ENCODE measurements at regions not wholly inside any gene's neighbourhood (a gene's known extent, or its start where the extent isn't known, plus 50 kb on each side); places are given as distances from the start of the nearest gene placed in this dataset.

DNA sequence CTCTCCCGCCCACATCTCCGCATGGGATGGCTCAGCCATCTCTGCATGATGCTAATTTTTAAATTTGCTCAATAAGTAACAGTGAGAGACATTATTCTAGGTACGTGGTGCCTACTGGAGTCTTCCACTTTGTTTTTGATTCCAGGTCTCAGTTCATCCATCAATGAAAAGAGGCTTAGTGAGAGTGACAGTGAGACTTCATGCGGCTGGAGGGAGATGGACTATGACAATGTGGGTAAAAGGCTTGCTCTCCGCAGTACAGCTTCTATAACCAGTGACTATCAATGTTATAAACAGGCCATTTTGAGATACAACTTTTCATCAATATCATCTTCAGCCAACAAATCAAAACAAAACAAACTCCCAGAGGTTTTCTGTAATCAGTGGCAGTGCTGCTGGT lies 563.4 kb upstream of the MKI67 start:
- FAIRE-seq = no peak

DNA sequence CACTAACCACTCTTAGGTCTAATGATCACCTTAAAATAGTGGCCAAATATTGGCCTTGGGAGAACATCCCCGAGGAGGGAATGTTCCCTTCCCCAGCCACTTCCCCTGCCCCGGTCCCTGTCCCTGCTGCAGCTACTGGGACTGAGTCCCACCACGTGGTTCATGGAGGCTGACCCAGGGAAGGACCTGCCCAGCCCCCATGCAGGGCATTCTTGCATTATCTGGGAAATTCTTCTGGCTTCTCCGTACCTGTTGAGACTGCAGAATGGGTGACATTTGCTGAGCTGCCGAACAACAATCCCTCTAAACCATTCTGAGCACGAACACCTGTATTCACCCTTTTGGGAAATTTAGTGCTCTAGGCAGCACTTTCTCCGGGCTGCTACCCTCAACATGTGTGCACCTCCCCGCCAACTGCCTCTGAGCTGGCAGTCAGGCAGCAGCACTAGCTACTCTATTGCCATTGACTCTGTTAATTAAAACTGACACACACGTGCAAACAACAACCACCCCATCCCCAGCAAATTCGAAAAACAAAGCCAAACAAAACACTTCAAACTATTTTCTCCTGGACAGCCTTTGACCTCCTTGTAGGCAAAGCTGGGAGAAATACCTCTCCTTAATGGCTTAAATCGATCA lies 567.4 kb upstream of the MKI67 start:
- FAIRE-seq = no peak

DNA sequence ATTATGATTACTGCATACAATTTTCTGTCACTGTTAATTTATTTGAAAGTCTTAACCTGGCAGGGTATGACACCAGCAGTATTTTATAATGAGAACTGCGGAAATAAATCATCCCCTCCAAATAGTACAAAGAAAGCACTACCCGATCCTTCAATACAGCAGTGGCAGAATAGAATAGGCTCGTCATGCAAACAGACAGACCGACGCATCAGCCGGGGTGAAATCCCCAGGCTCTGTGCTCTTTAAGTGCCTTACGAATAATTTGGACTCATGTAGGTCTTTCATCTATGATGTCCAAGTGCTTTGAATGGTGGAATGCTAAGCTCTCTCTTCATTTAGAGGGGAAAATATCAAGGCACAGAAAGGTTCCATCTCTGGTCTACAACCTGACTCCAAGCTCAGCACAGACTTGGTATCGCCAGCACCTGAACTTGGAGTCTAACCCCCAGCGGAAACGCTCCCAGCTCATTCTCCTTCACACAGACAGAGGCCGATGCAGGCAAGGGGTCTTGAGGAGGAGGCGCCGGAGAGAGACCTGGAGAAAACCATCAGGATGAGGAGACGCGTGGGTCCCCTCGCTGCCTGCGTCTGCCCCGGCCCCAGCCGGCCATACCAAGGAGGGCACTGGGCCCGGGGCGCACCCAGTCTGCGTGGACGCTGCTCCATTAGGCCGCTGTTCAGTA lies 568.1 kb upstream of the MKI67 start:
- FAIRE-seq = no peak

DNA sequence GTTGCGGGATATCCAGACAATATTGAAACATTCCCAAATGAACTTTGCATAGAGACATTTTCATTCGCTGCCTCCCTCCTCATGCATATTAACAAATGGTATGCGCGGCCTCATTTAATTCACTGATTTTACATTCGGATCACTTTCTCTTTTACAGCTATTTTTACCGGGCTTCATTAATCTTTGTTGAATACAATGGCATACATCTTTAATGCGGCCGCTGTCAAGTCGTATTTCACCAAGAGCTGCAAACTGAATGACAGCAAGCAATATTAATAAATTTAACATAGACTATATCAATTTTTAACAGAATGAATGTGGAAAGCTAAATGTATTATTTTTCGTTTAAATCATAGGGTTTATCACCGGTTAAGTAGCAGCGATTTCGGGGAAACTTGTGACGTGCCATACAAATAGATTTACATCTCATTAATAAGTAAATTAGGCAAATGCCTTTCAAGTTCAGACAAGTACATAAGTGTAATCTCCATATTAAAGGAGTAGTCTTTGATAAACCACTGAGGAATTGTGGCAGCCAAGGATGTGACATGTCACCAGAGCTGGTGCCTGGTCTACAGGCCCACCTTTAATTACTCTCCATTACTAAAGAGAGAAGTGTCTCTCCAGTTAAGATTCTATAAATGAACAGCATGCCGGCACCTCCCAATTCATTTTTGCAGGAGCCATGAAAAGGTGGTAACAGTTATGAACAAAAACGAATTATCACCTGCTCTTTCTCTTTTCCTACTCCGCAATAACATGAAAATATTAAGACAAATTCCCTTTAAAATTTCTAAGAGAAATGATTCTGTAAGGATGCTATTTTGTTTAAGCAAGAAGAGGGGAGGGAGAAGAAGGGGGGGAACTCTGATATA lies 568.9 kb upstream of the MKI67 start:
- FAIRE-seq = no peak

DNA sequence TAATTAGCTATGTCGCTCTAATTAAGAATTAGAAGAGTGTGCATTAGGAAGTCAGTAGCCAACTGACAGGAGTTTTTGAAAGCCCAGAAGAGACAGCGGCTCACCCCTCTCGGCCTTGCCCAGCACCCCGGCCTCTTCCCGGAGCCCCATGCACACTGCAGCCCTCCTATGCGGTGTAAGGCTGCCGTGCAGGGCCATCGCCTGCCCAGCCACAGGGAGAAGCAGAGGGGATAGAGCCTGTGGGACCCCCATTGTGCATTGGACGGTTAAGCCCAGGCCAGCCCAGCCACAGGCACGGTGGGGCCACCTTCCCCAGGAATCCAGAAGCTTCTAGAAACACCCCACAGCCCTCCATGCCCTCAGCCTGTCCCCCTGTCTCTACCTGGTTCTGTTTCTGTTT lies 569.7 kb upstream of the MKI67 start:
- no peak for FAIRE-seq

DNA sequence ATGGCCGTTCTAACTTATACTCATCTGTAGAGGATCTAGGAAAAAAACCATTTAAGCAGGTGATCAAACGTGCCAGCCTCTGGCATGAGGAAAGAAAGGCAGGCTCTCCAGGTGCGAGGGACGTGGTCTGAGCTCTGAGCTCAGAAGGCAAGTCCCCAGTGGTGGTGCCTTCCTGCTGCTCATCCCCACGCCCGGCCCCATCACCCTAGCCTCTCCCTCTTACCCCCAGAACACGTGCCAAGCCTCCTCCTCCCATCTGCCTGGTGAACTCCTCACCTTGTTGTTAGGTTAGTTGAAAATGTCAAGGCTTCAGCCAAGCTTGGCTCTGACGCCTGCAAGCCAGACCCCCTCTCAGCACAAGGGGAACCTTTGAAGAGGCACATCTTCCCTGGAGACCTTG lies 571.2 kb upstream of the MKI67 start:
- FAIRE-seq = no peak

DNA sequence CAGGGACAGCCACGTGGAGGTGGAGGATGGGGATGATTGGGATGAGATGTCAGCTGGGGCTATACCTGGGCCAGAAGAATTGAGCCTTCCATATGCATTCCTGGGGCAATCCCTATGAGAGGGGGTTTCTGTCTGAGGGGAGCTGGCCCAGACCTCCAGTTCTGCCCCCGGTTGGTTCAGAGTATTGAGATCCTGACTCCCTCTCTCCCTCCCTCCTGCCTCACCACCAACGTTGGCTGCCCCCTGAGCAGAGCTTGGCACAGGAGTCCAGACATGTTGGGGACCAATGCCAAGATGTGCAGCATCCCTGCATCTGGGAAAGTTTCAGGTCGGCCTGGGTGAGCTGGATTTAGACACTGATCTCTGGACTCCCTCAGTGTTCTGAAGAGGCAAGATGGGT lies 575.2 kb upstream of the MKI67 start:
- FAIRE-seq = no peak

DNA sequence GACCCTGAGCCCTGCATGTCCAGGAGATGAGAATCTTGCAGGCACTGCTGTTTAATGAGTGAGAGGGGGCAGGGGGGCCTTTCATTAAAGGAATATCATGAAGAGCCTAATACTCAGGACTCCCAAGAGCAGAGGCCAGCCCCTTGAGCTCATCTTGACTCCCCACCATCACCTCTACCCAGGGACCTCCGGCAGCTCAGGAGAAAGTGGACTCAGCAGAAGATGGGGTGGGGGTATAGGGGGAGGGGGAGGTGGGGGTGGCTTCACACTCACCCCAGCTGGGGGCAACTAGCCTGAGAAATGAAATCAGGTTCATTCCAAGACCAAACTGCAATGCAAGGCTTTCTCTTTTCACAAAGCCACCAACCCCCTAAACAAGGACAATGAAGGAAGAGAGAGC lies 575.6 kb upstream of the MKI67 start:
- no peak for FAIRE-seq

DNA sequence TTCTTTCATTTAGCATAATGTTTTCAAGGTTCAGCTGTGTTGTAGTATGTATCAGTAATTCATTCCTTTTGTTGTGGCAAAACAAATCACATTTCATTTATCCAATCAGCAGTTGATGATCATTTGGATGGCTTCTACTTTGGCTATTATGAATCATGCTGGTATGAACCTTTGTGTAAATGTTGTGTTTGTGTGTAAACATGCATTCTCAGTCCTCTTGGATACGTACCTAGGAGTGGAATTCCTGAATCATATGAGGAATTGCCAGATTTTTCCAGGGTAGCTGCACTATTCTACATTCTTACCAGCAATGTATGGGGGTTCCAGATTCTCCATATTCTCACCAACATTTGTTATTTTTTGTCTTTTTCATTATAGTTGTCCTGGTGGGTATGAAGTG lies 578.5 kb upstream of the MKI67 start:
- FAIRE-seq = no peak

DNA sequence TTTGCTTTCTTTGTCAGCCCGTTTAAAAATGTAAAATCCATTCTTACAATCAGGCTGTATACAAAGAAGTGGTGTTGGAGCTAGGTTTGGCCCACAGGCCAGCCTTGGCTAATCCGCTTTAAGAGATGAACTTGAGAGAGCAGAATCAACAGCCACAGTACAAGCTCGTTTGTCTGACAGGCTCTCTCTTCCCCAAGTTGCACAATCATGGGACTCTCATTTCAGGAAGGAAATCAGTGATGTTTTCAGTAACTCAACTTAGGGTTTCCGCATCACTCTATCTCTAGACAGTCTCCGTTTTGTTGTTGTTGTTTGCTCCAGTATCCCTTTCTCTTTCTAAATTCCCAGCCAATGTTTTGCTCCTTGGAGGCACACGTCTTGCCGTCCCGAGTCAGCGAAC lies 582.0 kb upstream of the MKI67 start:
- no peak for FAIRE-seq

DNA sequence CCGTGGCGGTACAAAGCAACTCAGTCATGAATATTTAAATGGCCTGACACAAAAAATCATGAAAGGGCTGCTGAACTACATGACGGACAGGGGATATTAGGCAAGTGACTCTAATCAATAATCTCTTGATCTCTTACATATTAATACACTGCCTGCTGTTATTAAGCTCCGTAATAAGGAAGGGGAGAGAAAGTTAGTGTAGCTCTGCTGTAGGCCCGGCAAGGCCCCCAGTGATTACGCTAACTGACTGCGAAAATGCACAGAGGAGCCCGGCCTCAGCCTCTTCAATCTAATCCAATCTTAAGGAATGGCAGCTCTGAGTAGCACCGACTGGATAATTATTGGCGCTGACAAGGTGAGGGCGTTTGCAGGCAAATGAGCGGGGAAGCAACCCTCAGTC lies 583.5 kb upstream of the MKI67 start:
- FAIRE-seq = no peak

DNA sequence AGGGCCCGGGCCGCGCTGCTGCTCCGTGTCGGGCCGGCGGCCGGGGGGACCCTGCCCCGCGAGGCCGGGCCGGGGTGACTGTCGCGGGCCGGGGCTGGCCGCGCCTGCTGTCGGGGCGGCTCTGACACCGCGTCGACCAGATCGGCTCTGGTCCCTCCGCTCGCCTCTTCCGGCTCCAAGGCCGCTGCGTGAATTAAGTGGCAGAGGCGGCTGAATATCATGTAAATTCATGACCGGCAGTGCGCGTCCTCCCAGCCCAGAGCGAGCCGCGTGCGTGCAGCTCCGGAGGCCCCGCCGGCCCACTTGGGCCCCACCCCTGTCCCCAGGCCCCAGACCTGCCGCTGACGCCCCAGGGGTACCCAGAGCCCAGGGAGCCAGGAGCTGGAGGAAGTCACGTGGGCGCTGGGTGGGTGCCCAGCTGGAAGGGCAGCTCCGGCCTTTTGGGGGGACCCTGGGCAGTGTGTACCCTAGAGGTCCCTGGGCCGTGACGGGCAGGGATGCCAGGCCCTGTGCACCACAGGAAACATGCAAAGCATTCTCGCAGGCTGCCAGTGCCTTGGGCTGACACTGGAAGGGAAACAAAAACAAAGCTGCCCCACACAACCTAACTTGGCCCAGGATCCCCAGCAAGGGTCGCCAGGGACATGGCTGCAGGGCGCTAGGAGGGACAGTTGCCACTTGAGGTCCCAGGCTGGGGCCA lies 584.0 kb upstream of the MKI67 start:
- FAIRE-seq = no peak

DNA sequence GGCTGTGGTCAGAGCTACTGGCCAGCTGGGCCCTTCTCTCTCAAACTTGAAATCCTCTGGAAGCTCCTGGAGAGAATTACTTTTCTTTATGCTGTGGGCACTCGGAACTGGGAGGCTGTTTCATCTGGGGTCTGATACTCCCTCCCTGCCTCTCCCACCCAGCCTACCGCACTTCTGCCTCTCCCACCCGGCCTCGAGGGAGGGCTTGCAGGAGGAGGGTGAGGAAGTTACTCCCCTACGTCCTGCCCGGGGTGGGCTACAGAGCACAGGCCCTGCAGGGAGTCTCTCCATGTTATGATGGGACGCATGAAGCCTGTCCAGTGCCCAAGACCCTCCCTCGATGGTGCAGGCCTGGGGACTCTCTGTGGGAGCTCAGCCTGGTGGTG lies 584.6 kb upstream of the MKI67 start:
- FAIRE-seq = no peak

DNA sequence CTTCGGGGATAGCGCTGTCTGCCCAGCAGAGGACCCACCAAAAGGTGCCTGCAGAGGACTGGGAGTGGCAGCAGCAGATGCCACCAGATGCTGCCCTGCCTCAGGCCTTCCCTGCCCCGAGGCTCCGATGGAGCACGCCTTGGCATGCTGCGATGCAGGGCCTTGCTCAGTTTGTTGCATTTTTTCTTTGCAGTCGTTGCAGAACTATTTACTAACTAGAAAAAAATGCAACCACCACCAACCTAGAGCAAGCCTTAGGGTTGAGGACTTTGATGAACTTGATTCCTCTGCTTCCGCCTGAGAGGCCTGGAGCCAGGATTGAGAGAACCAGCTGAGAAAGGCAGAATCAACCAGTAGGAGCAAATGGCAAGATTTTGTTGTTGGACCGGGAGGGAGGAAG lies 585.6 kb upstream of the MKI67 start:
- no peak for FAIRE-seq

DNA sequence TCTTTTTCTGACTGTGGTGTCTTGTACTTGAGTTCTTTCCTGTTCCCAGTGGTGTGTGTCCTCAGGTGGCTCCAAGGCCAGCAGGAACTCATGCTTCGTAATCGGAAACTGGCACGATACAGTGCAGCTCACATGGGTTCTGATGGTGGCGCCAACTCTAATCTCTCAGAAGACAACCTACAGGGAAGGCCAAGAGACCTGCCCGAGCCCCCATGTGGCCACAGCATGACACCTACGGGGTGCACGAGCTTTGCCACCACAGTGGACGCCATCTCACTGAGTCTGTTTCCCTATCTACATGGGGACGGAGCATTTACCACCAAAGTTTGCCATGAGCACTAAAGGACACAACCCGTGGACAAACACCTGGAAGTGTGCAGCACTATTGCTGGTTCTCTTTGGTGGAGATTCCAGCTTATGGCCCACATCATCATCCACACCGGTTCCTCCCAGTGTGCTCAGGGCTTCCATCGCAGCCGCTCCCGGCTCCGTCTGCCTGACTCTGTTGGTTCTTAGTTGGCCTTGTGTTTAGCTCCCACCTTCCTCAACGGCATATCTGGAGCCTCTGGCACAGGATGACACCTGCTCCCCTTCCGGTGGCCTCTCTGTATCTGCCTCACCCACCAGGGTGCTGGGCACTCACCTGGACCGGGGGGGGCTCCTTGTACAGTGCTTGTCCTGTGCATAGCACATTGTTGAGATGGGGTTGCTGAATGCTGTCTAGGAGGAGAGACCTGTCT lies 586.6 kb upstream of the MKI67 start:
- no peak for FAIRE-seq

DNA sequence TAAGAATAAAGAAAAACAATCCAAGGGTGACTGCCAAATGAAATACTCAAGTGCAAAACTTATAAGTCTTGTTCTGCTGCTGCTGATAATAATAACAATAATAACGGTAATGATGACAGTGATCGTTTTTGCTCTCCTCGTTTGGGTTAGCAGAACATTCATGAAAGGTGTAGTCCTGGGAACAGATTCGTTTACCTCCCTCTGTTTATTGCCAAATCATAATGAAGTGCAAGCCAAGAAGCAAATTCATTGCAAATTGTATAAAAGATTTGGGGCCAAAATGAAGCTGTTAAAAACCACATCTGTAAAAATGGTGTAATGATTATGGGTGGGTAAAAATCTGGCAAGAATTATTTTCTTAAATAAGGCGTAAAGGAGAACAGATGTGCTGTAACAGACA lies 587.2 kb upstream of the MKI67 start:
- peak; percentile 4 for FAIRE-seq

DNA sequence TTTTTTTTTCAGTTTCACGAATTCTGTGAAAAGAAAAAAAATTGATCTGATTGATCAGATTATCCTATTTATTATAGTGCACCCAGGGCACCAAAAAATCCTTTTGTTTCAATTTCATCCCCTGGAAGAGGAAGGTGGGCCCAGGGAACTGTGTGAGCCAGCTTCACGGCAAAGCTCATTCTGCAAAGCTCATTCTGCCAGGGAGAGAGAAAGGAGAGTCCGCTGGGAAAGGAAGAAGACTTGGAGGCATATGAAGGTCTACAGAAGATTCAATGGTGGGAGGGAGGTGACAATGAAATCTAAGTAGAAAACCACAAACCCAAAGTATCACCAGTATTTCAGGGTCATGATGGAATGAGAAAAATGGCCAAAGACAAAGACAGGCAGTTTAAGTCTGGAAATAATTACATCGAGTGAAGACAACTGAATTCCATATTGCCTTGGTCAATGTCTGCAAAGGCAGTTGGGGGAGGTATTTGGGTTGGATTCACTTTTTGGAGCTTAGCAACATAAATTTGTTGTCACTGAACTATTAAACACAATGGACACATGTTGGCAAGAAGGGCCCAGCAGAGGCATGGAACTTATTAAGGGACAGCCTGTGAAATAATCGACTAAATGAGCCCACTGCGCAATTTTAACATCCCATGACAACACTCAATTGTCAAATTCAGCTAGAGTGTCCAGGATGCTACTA lies 587.8 kb upstream of the MKI67 start:
- no peak for FAIRE-seq

DNA sequence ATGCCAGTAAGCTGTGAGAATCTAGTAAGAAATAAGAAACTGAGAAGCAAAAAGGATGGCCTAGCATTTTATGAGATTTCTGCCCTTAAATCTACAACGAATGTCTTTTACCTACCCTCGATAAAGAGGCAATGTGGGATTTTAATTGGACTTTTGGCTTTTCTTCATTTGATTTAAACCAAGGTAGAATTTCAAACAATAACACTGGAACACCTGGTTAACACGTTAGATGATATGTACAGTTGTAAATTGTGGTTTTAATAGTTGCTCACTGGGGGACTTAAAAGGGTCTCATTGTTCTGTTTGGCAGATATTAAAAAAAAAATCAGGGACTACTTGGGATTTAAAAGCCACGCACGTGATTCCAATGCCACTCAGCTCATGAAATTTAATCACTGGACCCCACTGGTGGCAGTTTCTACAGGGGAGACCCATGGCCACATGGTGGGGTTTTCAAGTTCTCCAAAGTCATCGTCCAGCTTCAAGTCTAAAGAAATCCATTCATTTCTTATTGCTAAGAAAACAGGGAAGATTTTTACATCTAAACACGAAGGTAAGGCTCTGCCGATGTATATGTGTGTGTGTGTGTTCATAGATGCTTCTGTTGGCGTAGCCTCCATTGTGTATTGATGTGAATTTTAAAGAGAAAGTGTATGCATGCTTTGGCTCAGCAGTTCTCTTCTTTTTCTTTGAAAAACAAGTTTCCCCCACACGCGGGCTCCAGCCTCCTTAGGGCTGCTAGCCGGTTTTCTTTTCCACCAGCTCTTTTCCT lies 588.6 kb upstream of the MKI67 start:
- no peak for FAIRE-seq

DNA sequence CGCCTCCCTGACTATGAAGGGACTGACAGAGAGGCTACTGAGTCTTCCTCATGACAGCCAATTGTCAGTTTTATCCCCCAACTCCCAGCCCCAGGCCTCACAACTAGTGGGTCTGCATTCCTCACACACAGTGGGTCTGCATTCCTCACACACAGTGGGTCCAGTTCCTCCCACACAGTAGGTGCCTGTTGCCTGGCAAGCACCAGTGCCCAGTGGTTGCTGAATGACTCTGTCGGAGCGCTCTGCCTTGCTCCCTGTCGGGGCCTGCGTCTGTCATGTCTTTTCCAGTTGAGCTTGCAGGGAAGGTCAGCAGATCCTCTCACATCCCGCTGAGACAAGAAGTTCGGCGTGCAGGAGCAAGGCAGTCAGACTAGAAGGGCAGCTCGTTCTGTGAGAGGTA lies 590.0 kb upstream of the MKI67 start:
- FAIRE-seq = no peak

DNA sequence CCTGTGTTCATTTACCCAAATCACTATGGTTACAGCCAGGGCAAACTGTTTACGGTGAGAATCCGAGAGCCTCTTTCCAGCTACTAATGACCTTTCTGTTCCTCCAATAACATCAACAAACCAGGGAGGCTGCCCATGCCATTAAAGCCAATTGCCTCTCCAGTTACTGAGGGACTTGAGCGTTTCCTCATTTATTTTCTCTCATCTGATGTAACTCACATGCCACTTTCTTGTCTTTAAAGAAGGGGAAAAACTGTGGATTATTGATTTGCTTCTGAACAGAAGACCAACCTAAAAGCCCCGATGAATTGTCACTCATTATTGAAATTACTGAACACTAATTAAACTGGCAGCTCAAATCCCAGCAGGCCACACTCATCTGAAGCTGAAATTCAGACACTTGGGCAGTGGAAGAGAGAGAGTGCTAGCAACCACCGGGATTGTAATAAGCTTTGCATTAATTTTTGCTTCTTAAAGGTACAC lies 595.8 kb upstream of the MKI67 start:
- no peak for FAIRE-seq

DNA sequence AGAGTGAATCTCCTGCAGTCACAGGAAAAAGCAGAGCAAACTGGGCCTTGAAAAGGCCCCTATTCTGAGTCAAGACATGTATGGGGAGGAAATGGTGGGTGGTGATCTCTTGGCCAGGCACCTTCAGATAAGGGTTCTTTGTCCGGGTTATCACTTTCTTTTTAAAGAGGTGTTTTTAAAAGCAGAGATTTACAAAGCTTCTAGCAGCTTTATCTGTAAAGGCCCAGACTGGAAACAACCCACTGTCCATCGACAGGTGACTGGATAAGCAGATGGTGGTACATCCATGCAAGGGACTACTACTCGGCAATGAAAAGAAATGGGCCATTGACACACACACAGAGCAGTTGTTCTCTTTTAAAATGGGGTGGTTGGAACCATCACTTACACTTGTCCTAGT lies 596.7 kb upstream of the MKI67 start:
- FAIRE-seq = no peak

All from endometrium (tissue), 2 donors.